ENCODE measurements at regions not wholly inside any gene's neighbourhood (a gene's known extent, or its start where the extent isn't known, plus 50 kb on each side); places are given as distances from the start of the nearest gene placed in this dataset.

DNA sequence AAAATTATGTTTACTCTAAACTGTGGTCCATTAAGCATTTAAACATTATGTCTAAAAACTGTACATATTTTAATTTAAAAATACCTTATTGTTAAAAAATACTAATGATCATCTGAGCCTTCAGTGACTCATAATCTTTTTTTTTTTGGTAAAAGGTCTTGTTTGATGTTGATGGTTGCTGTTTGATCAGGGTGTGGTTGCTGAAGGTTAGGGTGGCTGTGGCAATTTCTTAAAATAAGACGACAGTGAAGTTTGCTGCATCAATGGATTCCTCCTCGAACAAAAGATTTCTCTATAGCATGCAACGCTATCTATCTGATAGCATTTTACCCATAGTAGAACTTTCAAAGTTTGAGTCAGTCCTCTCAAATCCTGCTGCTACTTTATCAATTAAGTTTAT, 180.0 kb upstream of the AHR start:
- DNase-seq: no peak
- H3K36me3 ChIP-seq: no peaks in the 10 kb centered on the region
- no peak overlapping the region for H3K27ac ChIP-seq
- H3K9me3 ChIP-seq: no peaks in the 10 kb centered on the region
- no peaks in the 10 kb centered on the region for H3K4me1 ChIP-seq
- intact Hi-C loops (cut with DNase I): no loop called here
- no peak overlapping the region for H3K4me3 ChIP-seq
- 82 to 92% methylated on average over 3 of the region's 3 CpGs for WGBS, 2 donors
- no peaks in the 10 kb centered on the region for H3K27me3 ChIP-seq
- TF ChIP-seq EP300 (IDR thresholded peaks at IDR 0.05) (no peak), POLR2AphosphoS5 (IDR thresholded peaks at IDR 0.05) (no peak), POLR2A (IDR thresholded peaks at IDR 0.05) (no peak)
- TF ChIP-seq, protein P1, sequence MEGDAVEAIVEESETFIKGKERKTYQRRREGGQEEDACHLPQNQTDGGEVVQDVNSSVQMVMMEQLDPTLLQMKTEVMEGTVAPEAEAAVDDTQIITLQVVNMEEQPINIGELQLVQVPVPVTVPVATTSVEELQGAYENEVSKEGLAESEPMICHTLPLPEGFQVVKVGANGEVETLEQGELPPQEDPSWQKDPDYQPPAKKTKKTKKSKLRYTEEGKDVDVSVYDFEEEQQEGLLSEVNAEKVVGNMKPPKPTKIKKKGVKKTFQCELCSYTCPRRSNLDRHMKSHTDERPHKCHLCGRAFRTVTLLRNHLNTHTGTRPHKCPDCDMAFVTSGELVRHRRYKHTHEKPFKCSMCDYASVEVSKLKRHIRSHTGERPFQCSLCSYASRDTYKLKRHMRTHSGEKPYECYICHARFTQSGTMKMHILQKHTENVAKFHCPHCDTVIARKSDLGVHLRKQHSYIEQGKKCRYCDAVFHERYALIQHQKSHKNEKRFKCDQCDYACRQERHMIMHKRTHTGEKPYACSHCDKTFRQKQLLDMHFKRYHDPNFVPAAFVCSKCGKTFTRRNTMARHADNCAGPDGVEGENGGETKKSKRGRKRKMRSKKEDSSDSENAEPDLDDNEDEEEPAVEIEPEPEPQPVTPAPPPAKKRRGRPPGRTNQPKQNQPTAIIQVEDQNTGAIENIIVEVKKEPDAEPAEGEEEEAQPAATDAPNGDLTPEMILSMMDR (IDR thresholded peaks at IDR 0.05): no peak

DNA sequence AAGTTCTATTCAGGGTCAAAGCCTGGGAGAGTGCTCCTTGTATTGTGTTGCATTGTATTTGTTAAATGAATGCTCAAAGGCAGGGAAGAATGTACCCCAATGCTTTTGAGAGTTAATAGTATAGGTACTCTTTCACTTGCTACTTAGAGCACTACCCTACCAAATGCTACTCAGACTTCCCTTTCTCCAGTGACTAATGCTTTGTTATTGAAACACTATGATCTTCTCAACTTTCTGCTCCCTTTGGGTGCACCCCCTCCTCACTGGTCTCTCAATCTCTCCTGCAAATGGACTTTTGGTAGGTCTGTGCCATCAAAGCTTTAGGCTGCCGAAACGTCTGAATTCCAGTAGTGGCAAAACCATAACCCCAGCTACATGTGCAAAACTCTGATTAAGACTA, 177.7 kb upstream of the AHR start:
- no peaks in the 10 kb centered on the region for H3K4me1 ChIP-seq
- no peaks in the 10 kb centered on the region for H3K27me3 ChIP-seq
- no peaks in the 10 kb centered on the region for H3K36me3 ChIP-seq
- no peaks in the 10 kb centered on the region for H3K9me3 ChIP-seq
- H3K27ac ChIP-seq: no peak overlapping the region
- TF ChIP-seq POLR2A (IDR thresholded peaks at IDR 0.05) (no peak), POLR2AphosphoS5 (IDR thresholded peaks at IDR 0.05) (no peak), EP300 (IDR thresholded peaks at IDR 0.05) (no peak)
- TF ChIP-seq, protein P1 (IDR thresholded peaks at IDR 0.05): no peak
- intact Hi-C loops (cut with DNase I): no loop called here
- no peak overlapping the region for H3K4me3 ChIP-seq
- WGBS, 2 donors: 97% methylated on average over 2 of the region's 2 CpGs
- no peak for DNase-seq

DNA sequence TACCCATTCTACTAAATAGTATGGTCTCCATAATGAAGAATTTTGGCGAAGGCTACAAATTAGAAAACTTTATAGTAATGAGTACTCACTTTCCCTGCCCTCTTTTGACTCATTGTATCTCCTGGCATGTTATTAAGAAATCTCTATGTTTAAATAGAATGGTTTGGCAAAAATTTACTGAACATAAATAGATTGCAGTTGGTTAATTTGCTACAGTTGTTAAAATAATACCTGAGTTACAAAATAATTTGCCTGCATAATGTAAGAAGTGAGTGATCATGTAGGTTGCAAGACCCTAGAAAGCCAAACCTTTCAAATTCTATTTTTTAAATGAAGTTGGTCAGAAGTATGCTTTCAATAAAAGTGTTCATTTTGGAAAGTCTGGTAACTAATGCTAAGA, 176.8 kb upstream of the AHR start:
- Histone ChIP-seq H3K27ac (no peak overlapping the region), H3K9me3 (no peaks in the 10 kb centered on the region), H3K36me3 (no peaks in the 10 kb centered on the region), H3K4me3 (no peak overlapping the region), H3K27me3 (no peaks in the 10 kb centered on the region), H3K4me1 (no peaks in the 10 kb centered on the region)
- no peak for DNase-seq
- intact Hi-C loops (cut with DNase I): no loop called here
- WGBS, 2 donors: 98 to 100% methylated on average over 1 of the region's 1 CpG
- TF ChIP-seq POLR2AphosphoS5 (IDR thresholded peaks at IDR 0.05) (no peak), EP300 (IDR thresholded peaks at IDR 0.05) (no peak), POLR2A (IDR thresholded peaks at IDR 0.05) (no peak)
- TF ChIP-seq, protein P1 (IDR thresholded peaks at IDR 0.05): no peak

DNA sequence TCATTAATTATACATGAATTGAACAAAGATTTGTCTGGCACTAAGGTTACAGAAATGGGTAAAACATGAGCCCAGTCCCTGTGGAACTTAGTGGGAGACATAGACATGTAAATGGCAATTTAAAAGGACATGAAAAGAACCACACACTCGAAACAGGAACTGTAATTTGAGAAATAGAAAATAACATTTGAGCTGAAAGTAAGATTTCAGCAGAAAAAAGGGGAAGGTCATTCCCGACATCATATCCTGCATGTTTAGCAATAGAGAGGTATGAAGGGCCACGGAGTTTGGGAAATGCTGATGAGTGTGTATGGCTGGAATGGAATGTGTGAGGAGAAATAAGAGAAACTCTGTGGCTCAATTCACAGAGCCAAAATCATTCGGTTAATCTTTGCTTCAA, 175.4 kb upstream of the AHR start:
- H3K36me3 ChIP-seq: no peaks in the 10 kb centered on the region
- TF ChIP-seq POLR2AphosphoS5 (IDR thresholded peaks at IDR 0.05) (peak in 1 of 4 donors; percentile 27), POLR2A (IDR thresholded peaks at IDR 0.05) (no peak)
- no peak overlapping the region for H3K27ac ChIP-seq
- H3K9me3 ChIP-seq: no peaks in the 10 kb centered on the region
- no peak overlapping the region for H3K4me3 ChIP-seq
- no peaks in the 10 kb centered on the region for H3K27me3 ChIP-seq
- no peak for DNase-seq
- intact Hi-C loops (cut with DNase I): no loop called here
- H3K4me1 ChIP-seq: no peaks in the 10 kb centered on the region
- 58 to 85% methylated on average over 4 of the region's 4 CpGs for WGBS, 2 donors

DNA sequence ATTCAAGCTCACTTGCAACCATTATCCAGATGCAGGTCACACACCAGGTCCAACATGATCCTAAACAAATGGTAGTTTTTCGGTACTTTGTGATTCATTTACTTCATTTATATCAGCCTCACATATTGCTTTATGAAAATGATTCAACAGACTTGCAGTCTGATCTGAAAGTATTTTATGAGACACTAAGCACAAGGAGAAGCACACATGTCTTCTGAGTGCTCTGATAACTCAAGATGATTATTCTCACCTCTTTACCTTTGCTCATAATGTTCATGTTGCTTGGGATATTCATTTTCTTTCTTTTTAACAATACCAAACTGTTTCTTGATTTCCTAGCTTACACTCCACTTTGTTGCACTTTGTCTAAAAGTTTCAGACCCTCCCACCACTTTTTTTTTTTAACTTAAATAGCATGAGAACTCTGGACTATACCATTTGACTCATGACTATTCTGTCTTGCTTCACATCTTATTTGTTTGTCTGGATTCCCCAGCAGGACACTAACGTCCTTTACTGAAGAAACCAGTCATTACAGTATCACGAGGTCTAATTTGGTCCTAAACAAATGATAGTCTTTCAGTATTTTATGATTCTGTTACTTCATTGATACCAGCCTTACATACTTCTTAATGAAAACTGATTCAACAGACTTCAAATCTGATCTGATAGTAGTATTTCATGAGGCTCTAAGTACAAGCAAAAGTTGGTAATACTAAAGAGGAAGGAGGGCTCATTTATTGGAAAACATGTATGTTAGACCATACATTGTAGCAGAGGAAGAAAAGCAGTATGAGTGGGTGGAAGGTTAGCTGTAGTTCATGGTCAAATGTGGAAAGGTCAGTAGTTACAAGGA, 171.8 kb upstream of the AHR start:
- peaks cover 0 to 11% (median 2%) of the 10 kb centered on the region in 4 donors for H3K4me1 ChIP-seq
- no peaks in the 10 kb centered on the region for H3K9me3 ChIP-seq
- TF ChIP-seq, protein P1 (IDR thresholded peaks at IDR 0.05): no peak
- no peak for TF ChIP-seq POLR2A (IDR thresholded peaks at IDR 0.05)
- no peak for TF ChIP-seq EP300 (IDR thresholded peaks at IDR 0.05)
- TF ChIP-seq POLR2AphosphoS5 (IDR thresholded peaks at IDR 0.05): no peak
- no peak for DNase-seq
- intact Hi-C loops (cut with DNase I): no loop called here
- no peaks in the 10 kb centered on the region for H3K36me3 ChIP-seq
- no peak overlapping the region for H3K27ac ChIP-seq
- WGBS, 2 donors: 74 to 83% methylated on average over 3 of the region's 3 CpGs
- H3K4me3 ChIP-seq: no peak overlapping the region
- H3K27me3 ChIP-seq: no peaks in the 10 kb centered on the region

All from sigmoid colon (tissue), 6 donors.